ENCODE measurements at regions not wholly inside any gene's neighbourhood (a gene's known extent, or its start where the extent isn't known, plus 50 kb on each side); places are given as distances from the start of the nearest gene placed in this dataset.

GRCh38 chr12:30025317-30025716 lies 241.6 kb upstream of the TMTC1 start:
- intact Hi-C loops (cut with micrococcal nuclease): no loop called here

- intact Hi-C loops (cut with micrococcal nuclease): no loop called here
These were observed 239.4 kb upstream of the TMTC1 start for GRCh38 chr12:30023186-30023585.

GRCh38 chr12:30021051-30021833 lies 237.5 kb upstream of the TMTC1 start:
- intact Hi-C loops (cut with micrococcal nuclease): no loop called here

- intact Hi-C loops (cut with micrococcal nuclease): no loop called here
These were observed 235.8 kb upstream of the TMTC1 start for GRCh38 chr12:30019366-30020140.

GRCh38 chr12:30016540-30017055 lies 232.9 kb upstream of the TMTC1 start:
- intact Hi-C loops (cut with micrococcal nuclease): no loop called here

GRCh38 chr12:30015631-30016337 lies 232.0 kb upstream of the TMTC1 start:
- intact Hi-C loops (cut with micrococcal nuclease): no loop called here

- intact Hi-C loops (cut with micrococcal nuclease): no loop called here
These were observed 231.2 kb upstream of the TMTC1 start for GRCh38 chr12:30014991-30015390.

- intact Hi-C loops (cut with micrococcal nuclease): no loop called here
These were observed 229.2 kb upstream of the TMTC1 start for GRCh38 chr12:30012816-30013450.

GRCh38 chr12:30010071-30011052 lies 226.6 kb upstream of the TMTC1 start:
- intact Hi-C loops (cut with micrococcal nuclease): no loop called here

- intact Hi-C loops (cut with micrococcal nuclease): no loop called here
These were observed 222.3 kb upstream of the TMTC1 start for GRCh38 chr12:30006021-30006420.

- intact Hi-C loops (cut with micrococcal nuclease): no loop called here
These were observed 219.6 kb upstream of the TMTC1 start for GRCh38 chr12:30003321-30003720.

GRCh38 chr12:30002677-30003076 lies 218.9 kb upstream of the TMTC1 start:
- intact Hi-C loops (cut with micrococcal nuclease): no loop called here

- intact Hi-C loops (cut with micrococcal nuclease): no loop called here
These were observed 216.7 kb upstream of the TMTC1 start for GRCh38 chr12:30000401-30000800.

GRCh38 chr12:29996993-29997392 lies 213.3 kb upstream of the TMTC1 start:
- intact Hi-C loops (cut with micrococcal nuclease): no loop called here

- intact Hi-C loops (cut with micrococcal nuclease): no loop called here
These were observed 208.6 kb upstream of the TMTC1 start for GRCh38 chr12:29992366-29992765.

GRCh38 chr12:29991924-29992323 lies 208.2 kb upstream of the TMTC1 start:
- intact Hi-C loops (cut with micrococcal nuclease): no loop called here

- intact Hi-C loops (cut with micrococcal nuclease): no loop called here
These were observed 207.2 kb upstream of the TMTC1 start for GRCh38 chr12:29990971-29991370.

GRCh38 chr12:29983851-29984250 lies 200.1 kb upstream of the TMTC1 start:
- intact Hi-C loops (cut with micrococcal nuclease): no loop called here

- intact Hi-C loops (cut with micrococcal nuclease): no loop called here
These were observed 196.6 kb upstream of the TMTC1 start for GRCh38 chr12:29980304-29980703.

GRCh38 chr12:29971446-29971845 lies 187.7 kb upstream of the TMTC1 start:
- intact Hi-C loops (cut with micrococcal nuclease): no loop called here
